Activated naive CD4-positive, alpha-beta T cell (primary cell): ENCODE measurements at regions not wholly inside any gene's neighbourhood (a gene's known extent, or its start where the extent isn't known, plus 50 kb on each side); places are given as distances from the start of the nearest gene placed in this dataset.

ENCODE experiments used
- DNase-seq, 4 experiments: peaks; one replicate each; lab custom pipeline; 2025; lab: John Stamatoyannopoulos, UW

- no peak for DNase-seq
These were observed 149.4 kb upstream of the TARS1 start for GRCh38 chr5:33291216-33292000.

GRCh38 chr5:33297760-33298216 lies 143.0 kb upstream of the TARS1 start:
- no peak for DNase-seq

- no peak for DNase-seq
These were observed 141.1 kb upstream of the TARS1 start for GRCh38 chr5:33299621-33300208.

GRCh38 chr5:33300209-33300742 lies 140.5 kb upstream of the TARS1 start:
- no peak for DNase-seq

GRCh38 chr5:33303579-33304095 lies 137.1 kb upstream of the TARS1 start:
- DNase-seq, result no peak

GRCh38 chr5:33304601-33305000 lies 136.2 kb upstream of the TARS1 start:
- DNase-seq, result no peak

DNA sequence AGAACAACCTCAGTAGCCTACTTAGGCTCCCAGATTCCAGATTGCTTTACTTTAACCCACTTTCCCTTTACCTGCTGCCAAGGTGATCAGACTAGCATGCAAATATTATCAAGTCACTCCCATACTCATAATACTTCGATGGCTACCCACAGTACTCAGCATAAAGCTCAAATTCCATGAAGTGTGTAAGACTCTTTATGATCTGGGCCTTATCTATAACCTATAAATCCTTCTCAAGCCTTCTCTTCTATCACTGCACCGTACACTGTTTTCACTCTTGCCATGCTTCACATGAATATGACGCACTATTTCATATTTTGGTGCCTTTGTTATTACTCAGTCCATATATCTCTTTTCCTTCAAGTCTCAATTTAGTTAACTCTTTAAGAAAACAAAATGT lies 135.2 kb upstream of the TARS1 start:
- DNase-seq, result no peak

DNA sequence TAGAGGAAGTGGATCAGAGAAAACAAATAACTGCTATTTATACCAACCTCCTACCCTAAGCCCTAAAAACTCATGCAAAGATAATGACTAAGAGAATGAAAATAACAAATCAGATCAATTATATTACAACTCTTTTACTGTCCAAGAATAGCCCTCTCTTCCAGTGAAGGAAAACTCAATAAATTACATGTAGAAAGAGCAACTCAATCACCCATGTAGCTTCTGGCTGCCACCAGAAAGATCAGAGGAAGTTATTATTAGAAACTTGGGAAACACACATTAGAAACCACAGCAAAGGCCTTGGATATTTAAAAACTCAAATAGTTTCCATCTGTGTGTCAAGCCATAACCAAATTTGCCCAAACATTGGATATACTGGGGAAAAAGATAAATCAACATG lies 134.0 kb upstream of the TARS1 start:
- no peak for DNase-seq

DNA sequence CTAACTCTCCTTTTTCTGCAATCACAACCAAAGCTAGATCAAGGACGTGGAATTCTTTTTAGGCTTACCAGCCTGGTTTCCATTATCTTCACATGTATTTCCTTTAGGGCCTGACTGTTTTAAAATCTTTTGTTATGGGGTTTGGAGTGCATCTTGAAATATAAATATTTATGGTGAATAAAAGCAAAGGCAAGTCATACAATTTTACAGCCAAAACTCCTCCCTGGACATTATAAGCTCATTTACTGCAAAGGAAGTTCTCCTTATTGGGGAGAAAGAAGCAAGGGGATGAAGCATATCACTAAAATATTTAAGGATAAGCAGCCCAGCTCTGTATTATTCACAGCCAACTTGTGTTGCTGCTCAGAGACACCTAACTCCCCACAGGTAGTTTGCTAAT lies 132.2 kb upstream of the TARS1 start:
- no peak for DNase-seq

DNA sequence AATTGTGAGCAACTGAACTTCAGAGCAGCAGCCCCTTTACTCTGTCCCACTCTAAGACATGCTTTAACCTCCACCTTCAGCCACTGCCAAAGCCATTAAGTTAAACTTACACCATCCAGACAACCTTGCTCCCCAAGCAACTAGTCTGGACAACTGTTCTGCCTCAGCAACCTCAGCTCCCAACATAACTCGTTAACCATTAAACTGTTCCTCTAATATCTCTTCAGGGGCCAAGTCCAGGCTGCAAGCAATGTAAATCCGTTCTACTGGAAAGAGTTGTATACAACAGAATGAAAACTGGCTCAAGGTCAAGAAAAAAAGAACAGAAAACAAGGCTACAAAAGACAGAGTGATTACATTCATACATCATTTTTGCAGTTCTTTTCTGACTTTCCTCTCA lies 131.7 kb upstream of the TARS1 start:
- no peak for DNase-seq

DNA sequence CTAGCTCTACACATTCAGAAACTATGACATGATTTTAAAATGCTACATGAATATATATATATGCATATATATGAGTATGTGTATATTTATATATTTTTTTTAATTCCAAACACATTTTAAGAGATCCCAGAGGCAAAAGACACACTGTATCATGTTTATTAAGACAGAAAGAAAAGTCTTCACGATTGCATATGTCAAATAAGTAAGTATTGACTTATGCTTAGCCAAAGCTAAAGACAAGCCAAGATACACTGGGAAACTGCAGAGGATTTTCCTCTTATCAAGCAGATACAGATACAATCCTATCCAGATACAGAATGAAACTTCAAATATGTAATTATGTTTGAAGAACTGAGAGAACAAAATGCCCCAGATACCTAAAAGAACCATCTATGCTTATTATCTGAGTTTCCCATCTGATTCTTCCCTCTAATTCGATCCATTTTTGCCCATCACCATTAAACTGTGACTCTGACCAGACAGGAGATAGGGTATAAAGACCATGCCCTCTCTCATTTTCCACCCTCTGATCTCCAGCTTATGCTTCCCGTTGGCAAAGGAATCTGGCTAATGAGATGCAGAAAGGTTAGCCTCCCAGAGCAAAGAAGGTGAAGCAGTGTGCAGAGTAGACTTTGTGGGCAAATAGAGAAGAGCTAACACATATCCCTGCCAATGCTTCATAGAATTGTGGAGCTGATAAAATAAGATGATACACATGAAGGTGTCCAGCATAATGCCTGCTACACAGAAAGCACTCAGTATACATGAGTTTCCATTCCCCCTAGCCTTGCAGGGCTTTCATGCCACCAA lies 131.0 kb upstream of the TARS1 start:
- no peak for DNase-seq

GRCh38 chr5:33310451-33310850 lies 130.3 kb upstream of the TARS1 start:
- no peak for DNase-seq

GRCh38 chr5:33311893-33312292 lies 128.9 kb upstream of the TARS1 start:
- no peak for DNase-seq

- no peak for DNase-seq
These were observed 127.9 kb upstream of the TARS1 start for GRCh38 chr5:33312571-33313549.

DNA sequence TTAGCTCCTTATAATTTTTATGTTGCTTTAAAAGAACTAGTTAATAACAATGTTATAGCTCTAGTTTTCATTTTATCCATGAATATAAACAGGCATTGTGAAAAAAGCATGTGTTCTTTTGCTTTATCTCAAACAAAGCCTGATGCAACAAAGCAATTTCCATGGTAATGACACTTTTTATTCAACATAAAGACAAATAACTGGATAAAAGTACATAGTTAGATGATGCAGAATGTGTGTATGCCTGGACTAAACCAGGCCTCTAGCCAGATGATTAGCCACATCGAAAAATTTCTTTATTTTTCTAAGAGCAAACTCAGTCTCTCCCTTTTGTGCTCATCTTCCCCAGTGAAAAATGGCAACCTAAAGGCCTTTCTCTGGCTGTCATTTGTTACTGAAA lies 125.6 kb upstream of the TARS1 start:
- no peak for DNase-seq

GRCh38 chr5:33316773-33317172 lies 124.0 kb upstream of the TARS1 start:
- DNase-seq, result no peak

GRCh38 chr5:33317271-33317670 lies 123.5 kb upstream of the TARS1 start:
- DNase-seq, result no peak

DNA sequence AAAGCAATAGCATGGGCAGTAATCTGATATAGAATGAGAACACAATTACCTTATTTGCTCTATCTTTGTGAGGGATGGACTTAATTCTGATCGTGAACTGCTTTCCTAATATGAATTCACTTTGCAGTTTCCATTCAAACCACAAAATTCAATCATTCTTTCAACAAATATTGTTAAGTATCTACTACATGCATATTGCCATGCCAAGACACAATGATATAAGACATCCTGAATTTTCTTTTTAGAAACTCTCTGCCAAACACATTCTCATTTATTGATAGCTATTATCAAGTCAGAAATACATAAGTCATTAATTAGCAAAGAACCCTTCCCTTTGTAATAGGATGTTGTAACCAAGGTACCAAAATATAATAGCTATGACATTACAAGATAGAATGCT lies 121.6 kb upstream of the TARS1 start:
- no peak for DNase-seq

- no peak for DNase-seq
These were observed 120.9 kb upstream of the TARS1 start for GRCh38 chr5:33319841-33320240.

GRCh38 chr5:33321026-33321425 lies 119.7 kb upstream of the TARS1 start:
- no peak for DNase-seq

GRCh38 chr5:33322632-33323031 lies 118.1 kb upstream of the TARS1 start:
- DNase-seq, result no peak
